IMR-90 (cell line): ENCODE measurements at regions not wholly inside any gene's neighbourhood (a gene's known extent, or its start where the extent isn't known, plus 50 kb on each side); places are given as distances from the start of the nearest gene placed in this dataset.
"Not testable (repeated sequence)": the region's sequence is repeated elsewhere in the genome, so short reads cannot be mapped to it uniquely, and the experiment has no call there.

ENCODE experiments used
- ATAC-seq: fragments of 200-7000 bp; cut with Tn5 transposase; 2 replicates; pipeline ENCODE4 v1.9.1; 2020; ENCODE audit warnings: low read depth, mild to moderate bottlenecking, moderate library complexity
- BruUV-seq: library from RNA; stranded (reverse); fragments of 400-500 nt; replicated peaks from 2 replicates; lab custom pipeline; 2021; lab: Mats Ljungman, UMichigan
- CTCF ChIA-PET: fragments of 300-600 bp; formaldehyde crosslinking; extraction: SDS; loops from one replicate; lab custom pipeline; 2021; ENCODE audit warnings: antibody characterized with exemption; lab: Yijun Ruan, JAX
- POLR2A ChIA-PET: fragments of 300-600 bp; sonication (Branson Sonifier 250); formaldehyde crosslinking; loops from one replicate; lab custom pipeline; 2022; ENCODE audit warnings: antibody characterized with exemption; ENCODE audit not compliant: unreplicated experiment; lab: Charles Lee
- DNase-seq: peaks from one replicate; pipeline ENCODE4 v3.0.0; 2013
- H2AFZ ChIP-seq: replicated peaks from 2 replicates; pipeline ENCODE3; 2013; ENCODE audit warnings: low read length, mild to moderate bottlenecking; ENCODE audit not compliant: poor library complexity
- H2AK5ac ChIP-seq: 2 replicates; pipeline ENCODE4 v1.6.1; 2013; ENCODE audit warnings: low read depth, low read length, inconsistent platforms
- H2AK9ac ChIP-seq: replicated peaks from 2 replicates; pipeline ENCODE3; 2013; ENCODE audit warnings: mild to moderate bottlenecking, low read depth, low read length, moderate library complexity; ENCODE audit not compliant: poor library complexity
- H2BK120ac ChIP-seq: 2 replicates; pipeline ENCODE4 v1.6.1; 2013; ENCODE audit warnings: low read depth, low read length, inconsistent platforms
- H2BK15ac ChIP-seq: 3 replicates; pipeline ENCODE4 v1.6.1; 2013; ENCODE audit warnings: low read depth, low read length, inconsistent platforms
- H2BK20ac ChIP-seq: 2 replicates; pipeline ENCODE4 v1.6.1; 2013; ENCODE audit warnings: low read depth, mild to moderate bottlenecking, inconsistent platforms, low read length, moderate library complexity
- H2BK5ac ChIP-seq: 2 replicates; pipeline ENCODE4 v1.6.1; 2013; ENCODE audit warnings: mild to moderate bottlenecking, low read depth, low read length, inconsistent platforms; ENCODE audit not compliant: poor library complexity, severe bottlenecking
- H3K14ac ChIP-seq: replicated peaks from 2 replicates; pipeline ENCODE4 v1.6.1; 2013; ENCODE audit warnings: low read depth, low read length, inconsistent platforms
- H3K18ac ChIP-seq: 2 replicates; pipeline ENCODE4 v1.6.1; 2013; ENCODE audit warnings: low read depth, low read length, control low read depth
- H3K23ac ChIP-seq: 2 replicates; pipeline ENCODE4 v1.6.1; 2013; ENCODE audit warnings: low read depth, low read length, inconsistent platforms
- H3K27ac ChIP-seq: 2 replicates; pipeline ENCODE4 v1.5.1; 2013; ENCODE audit warnings: mild to moderate bottlenecking, control low read depth, low read length; ENCODE audit not compliant: insufficient read depth
- H3K27me3 ChIP-seq: 2 replicates; pipeline ENCODE4 v1.6.1; 2013; ENCODE audit warnings: low read length; ENCODE audit not compliant: control insufficient read depth, insufficient read depth
- H3K36me3 ChIP-seq: 2 replicates; pipeline ENCODE4 v1.6.1; 2013; ENCODE audit warnings: low read length, mixed read lengths; ENCODE audit not compliant: control insufficient read depth, insufficient read depth
- H3K4ac ChIP-seq: 2 replicates; pipeline ENCODE4 v1.6.1; 2013; ENCODE audit warnings: low read depth, low read length, inconsistent platforms
- H3K4me1 ChIP-seq: 2 replicates; pipeline ENCODE4 v1.6.1; 2013; ENCODE audit warnings: low read length, mixed read lengths; ENCODE audit not compliant: control insufficient read depth, insufficient read depth
- H3K4me2 ChIP-seq: 2 replicates; pipeline ENCODE4 v1.6.1; 2013; ENCODE audit warnings: low read depth, mild to moderate bottlenecking, control low read depth, low read length, moderate library complexity
- H3K4me3 ChIP-seq: 2 replicates; pipeline ENCODE4 v1.5.1; 2013; ENCODE audit warnings: low read depth, mild to moderate bottlenecking, control low read depth, low read length, moderate library complexity; ENCODE audit not compliant: insufficient read depth
- H3K56ac ChIP-seq: 2 replicates; pipeline ENCODE4 v1.6.1; 2013; ENCODE audit warnings: low read length, inconsistent platforms; ENCODE audit not compliant: insufficient read depth; ENCODE audit errors: extremely low read depth
- H3K79me1 ChIP-seq, 2 experiments: 2 replicates each; pipeline ENCODE4 v1.6.1; 2013; ENCODE audit warnings: low read length in 2 of 2, inconsistent platforms in 1 of 2, low read depth in 1 of 2
- H3K9ac ChIP-seq: 2 replicates; pipeline ENCODE4 v1.6.1; 2013; ENCODE audit warnings: low read depth, low read length, control low read depth
- H3K9me1 ChIP-seq: 2 replicates; pipeline ENCODE4 v1.6.1; 2013; ENCODE audit warnings: low read length, inconsistent platforms; ENCODE audit not compliant: insufficient read depth
- H3K9me3 ChIP-seq: 2 replicates; pipeline ENCODE4 v1.6.1; 2013; ENCODE audit warnings: low read length; ENCODE audit not compliant: control insufficient read depth, insufficient read depth
- H4K20me1 ChIP-seq: 2 replicates; pipeline ENCODE4 v1.6.1; 2013; ENCODE audit warnings: low read length, inconsistent platforms; ENCODE audit not compliant: insufficient read depth
- H4K5ac ChIP-seq: 2 replicates; pipeline ENCODE4 v1.6.1; 2013; ENCODE audit warnings: mild to moderate bottlenecking, low read depth, low read length, control low read depth
- H4K8ac ChIP-seq, 2 experiments: 2 replicates each; pipeline ENCODE4 v1.6.1; 2013; ENCODE audit warnings: low read depth in 2 of 2, low read length in 2 of 2, control low read depth in 1 of 2, inconsistent platforms in 1 of 2
- H4K91ac ChIP-seq: 2 replicates; pipeline ENCODE4 v1.6.1; 2013; ENCODE audit warnings: low read depth, low read length, inconsistent platforms; ENCODE audit not compliant: insufficient read depth
- WGBS, 2 experiments: methylation state at CpG; one replicate each; pipeline versions ENCODE4 v1.1.5 to v1.1.7; 2013; ENCODE audit warnings: missing lambda C conversion rate in 2 of 2; ENCODE audit not compliant: insufficient read length in 1 of 2; ENCODE audit errors: extremely low coverage in 2 of 2; 5-methylcytosine and 5-hydroxymethylcytosine counted together
- dilution Hi-C: fragments of 300-500 bp; cut with HindIII; formaldehyde crosslinking; loops from one replicate; pipeline ENCODE4 v1.14.3; 2018; ENCODE audit warnings: low sequenced_read_pairs; ENCODE audit not compliant: unreplicated experiment
- in situ Hi-C: fragments of 300-500 bp; cut with MboI; formaldehyde crosslinking; loops from 3 replicates; pipeline ENCODE4 v1.14.3; 2019; ENCODE audit warnings: low sequenced_read_pairs, inconsistent platforms, mixed read lengths
- intact Hi-C: fragments of 100-400 bp; cut with micrococcal nuclease; formaldehyde crosslinking; loops from 2 replicates; pipeline ENCODE4 v1.10.0; 2022

DNA sequence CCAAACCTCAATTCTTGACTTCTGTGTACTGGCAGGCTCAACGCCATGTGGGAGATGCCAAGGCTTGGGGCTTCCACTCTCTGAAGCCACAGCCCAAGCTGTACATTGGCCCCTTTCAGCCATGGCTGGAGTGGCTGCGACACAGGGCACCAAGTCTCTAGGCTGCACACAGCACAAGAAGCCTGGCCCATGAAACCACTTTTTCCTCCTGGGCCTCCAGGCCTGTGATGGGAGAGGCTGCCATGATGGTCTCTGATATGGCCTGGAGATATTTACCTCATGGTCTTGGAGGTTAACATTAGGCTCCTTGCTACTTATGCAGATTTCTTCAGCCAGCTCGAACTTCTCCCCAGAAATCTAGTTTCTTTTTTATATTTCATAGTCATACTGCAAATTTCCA, 724.1 kb downstream of the RNF144A start:
- intact Hi-C loops, CTCF ChIA-PET, POLR2A ChIA-PET, H2BK20ac ChIP-seq, H2BK5ac ChIP-seq, dilution Hi-C loops, H3K56ac ChIP-seq, H4K5ac ChIP-seq, H2AK9ac ChIP-seq, H2AFZ ChIP-seq, H3K9me3 ChIP-seq, H3K79me1 ChIP-seq, H3K9me1 ChIP-seq, H4K8ac ChIP-seq, ATAC-seq, H2BK15ac ChIP-seq, DNase-seq, H3K4ac ChIP-seq, H3K27ac ChIP-seq, H3K36me3 ChIP-seq, in situ Hi-C loops, H3K23ac ChIP-seq, H4K91ac ChIP-seq, BruUV-seq, H3K14ac ChIP-seq, H3K4me2 ChIP-seq, H3K9ac ChIP-seq, H2BK120ac ChIP-seq, H3K4me3 ChIP-seq, H4K20me1 ChIP-seq, H3K18ac ChIP-seq, H2AK5ac ChIP-seq, H3K4me1 ChIP-seq, H3K27me3 ChIP-seq: not testable (repeated sequence)
- WGBS, 2 experiments: no CpG with 5 or more reads among the region's 3 CpGs
